OCI-LY7 (cell line): ENCODE measurements at regions not wholly inside any gene's neighbourhood (a gene's known extent, or its start where the extent isn't known, plus 50 kb on each side); places are given as distances from the start of the nearest gene placed in this dataset.
"Not testable (repeated sequence)": the region's sequence is repeated elsewhere in the genome, so short reads cannot be mapped to it uniquely, and the experiment has no call there.

Source experiments
- BruUV-seq: library from RNA; stranded (reverse); fragments of 400-500 nt; replicated peaks from 2 replicates; lab custom pipeline; 2021; lab: Mats Ljungman, UMichigan
- CTCF ChIA-PET: fragments of 300-600 bp; sonication (Branson Sonifier 250); formaldehyde crosslinking; loops from one replicate; lab custom pipeline; 2022; ENCODE audit warnings: antibody characterized with exemption; ENCODE audit not compliant: unreplicated experiment; lab: Charles Lee
- POLR2A ChIA-PET: fragments of 300-600 bp; sonication (Branson Sonifier 250); formaldehyde crosslinking; loops from one replicate; lab custom pipeline; 2022; ENCODE audit warnings: antibody characterized with exemption; lab: Charles Lee
- DNase-seq: peaks from one replicate; pipeline ENCODE4 v3.0.0-alpha.2; 2015; ENCODE audit warnings: low spot score
- H2AFZ ChIP-seq: fragments of 200-600 bp; sonication (generic), shearing (Covaris generic); 2 replicates; pipeline ENCODE4 v1.6.1; 2014; ENCODE audit warnings: mild to moderate bottlenecking, antibody characterized with exemption, low read length, moderate library complexity
- H3K27ac ChIP-seq: fragments of 200-600 bp; sonication (generic); 2 replicates; pipeline ENCODE4 v1.5.1; 2014; ENCODE audit warnings: mixed run types, low read depth, mild to moderate bottlenecking, moderate library complexity, low read length, inconsistent platforms; ENCODE audit not compliant: poor library complexity, severe bottlenecking
- H3K36me3 ChIP-seq: fragments of 200-600 bp; sonication (generic); 2 replicates; pipeline ENCODE4 v1.6.1; 2014; ENCODE audit warnings: mild to moderate bottlenecking, antibody characterized with exemption, low read length, moderate library complexity, mixed read lengths; ENCODE audit not compliant: insufficient read depth
- H3K4me1 ChIP-seq: fragments of 200-600 bp; sonication (generic); 2 replicates; pipeline ENCODE4 v1.5.1; 2014; ENCODE audit warnings: mild to moderate bottlenecking, low read length; ENCODE audit not compliant: insufficient read depth, poor library complexity, severe bottlenecking
- H3K4me2 ChIP-seq: fragments of 200-600 bp; sonication (generic); 2 replicates; pipeline ENCODE4 v1.6.1; 2014; ENCODE audit warnings: mild to moderate bottlenecking, low read length
- H3K4me3 ChIP-seq: fragments of 200-600 bp; sonication (generic); 2 replicates; pipeline ENCODE4 v1.5.1; 2014; ENCODE audit warnings: mild to moderate bottlenecking, low read depth, low read length; ENCODE audit not compliant: poor library complexity, severe bottlenecking
- H3K79me2 ChIP-seq: fragments of 200-600 bp; sonication (generic); 2 replicates; pipeline ENCODE4 v1.6.1; 2016; ENCODE audit warnings: low read depth, mild to moderate bottlenecking, low read length, moderate library complexity, mixed read lengths; ENCODE audit not compliant: insufficient read depth
- H3K9me2 ChIP-seq: fragments of 200-600 bp; sonication (generic); 2 replicates; pipeline ENCODE4 v1.6.1; 2016; ENCODE audit warnings: mild to moderate bottlenecking, low read length, mixed read lengths; ENCODE audit not compliant: insufficient read depth
- H3K9me3 ChIP-seq: fragments of 200-600 bp; sonication (generic); 2 replicates; pipeline ENCODE4 v1.6.1; 2014; ENCODE audit warnings: mild to moderate bottlenecking, mixed run types, low read length, mixed read lengths
- H4K20me1 ChIP-seq: fragments of 200-600 bp; sonication (generic); 2 replicates; pipeline ENCODE4 v1.6.1; 2014; ENCODE audit warnings: mild to moderate bottlenecking, antibody characterized with exemption, low read length, moderate library complexity, mixed read lengths; ENCODE audit not compliant: insufficient read depth
- EZH2phosphoT487 ChIP-seq: fragments of 200-600 bp; sonication (generic); IDR thresholded peaks from 2 replicates; pipeline ENCODE4 v1.6.1; 2018; ENCODE audit warnings: low read depth, borderline replicate concordance, mild to moderate bottlenecking, mixed run types, antibody characterized with exemption, low read length, moderate library complexity, mixed read lengths
- intact Hi-C: fragments of 100-400 bp; cut with micrococcal nuclease; formaldehyde crosslinking; loops from one replicate; pipeline ENCODE4 v1.10.0; 2022; ENCODE audit not compliant: unreplicated experiment
- TF ChIP-seq, protein P1 (sequence below): fragments of 200-600 bp; sonication (generic); conservative IDR thresholded peaks from 2 replicates; pipeline ENCODE4 v1.5.1; 2014; ENCODE audit warnings: mild to moderate bottlenecking, antibody characterized with exemption, low read length, moderate library complexity, mixed read lengths

- Histone ChIP-seq H3K4me3 (no peak overlapping the region), H3K27ac (no peak overlapping the region), H3K79me2 (no peaks in the 10 kb centered on the region), H3K36me3 (no peaks in the 10 kb centered on the region), H3K4me1 (no peaks in the 10 kb centered on the region), H3K4me2 (no peak overlapping the region), H3K9me2 (no peaks in the 10 kb centered on the region), H2AFZ (no peak overlapping the region), H3K9me3 (no peaks in the 10 kb centered on the region), H4K20me1 (no peaks in the 10 kb centered on the region)
- ChIA-PET POLR2A (no interaction called here), CTCF (no interaction called here)
- TF ChIP-seq, protein P1, sequence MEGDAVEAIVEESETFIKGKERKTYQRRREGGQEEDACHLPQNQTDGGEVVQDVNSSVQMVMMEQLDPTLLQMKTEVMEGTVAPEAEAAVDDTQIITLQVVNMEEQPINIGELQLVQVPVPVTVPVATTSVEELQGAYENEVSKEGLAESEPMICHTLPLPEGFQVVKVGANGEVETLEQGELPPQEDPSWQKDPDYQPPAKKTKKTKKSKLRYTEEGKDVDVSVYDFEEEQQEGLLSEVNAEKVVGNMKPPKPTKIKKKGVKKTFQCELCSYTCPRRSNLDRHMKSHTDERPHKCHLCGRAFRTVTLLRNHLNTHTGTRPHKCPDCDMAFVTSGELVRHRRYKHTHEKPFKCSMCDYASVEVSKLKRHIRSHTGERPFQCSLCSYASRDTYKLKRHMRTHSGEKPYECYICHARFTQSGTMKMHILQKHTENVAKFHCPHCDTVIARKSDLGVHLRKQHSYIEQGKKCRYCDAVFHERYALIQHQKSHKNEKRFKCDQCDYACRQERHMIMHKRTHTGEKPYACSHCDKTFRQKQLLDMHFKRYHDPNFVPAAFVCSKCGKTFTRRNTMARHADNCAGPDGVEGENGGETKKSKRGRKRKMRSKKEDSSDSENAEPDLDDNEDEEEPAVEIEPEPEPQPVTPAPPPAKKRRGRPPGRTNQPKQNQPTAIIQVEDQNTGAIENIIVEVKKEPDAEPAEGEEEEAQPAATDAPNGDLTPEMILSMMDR: no peak
- no TSS peak for BruUV-seq
- intact Hi-C loops: no loop called here
- no peak for DNase-seq
Measured at GRCh38 chr3:166993015-166993630, 387.0 kb downstream of the ZBBX start.

GRCh38 chr3:166986000-166986399 lies 394.1 kb downstream of the ZBBX start:
- Histone ChIP-seq H2AFZ (no peak overlapping the region), H4K20me1 (no peaks in the 10 kb centered on the region), H3K36me3 (no peaks in the 10 kb centered on the region), H3K4me2 (no peak overlapping the region), H3K9me3 (no peaks in the 10 kb centered on the region), H3K9me2 (no peaks in the 10 kb centered on the region), H3K4me1 (no peaks in the 10 kb centered on the region), H3K4me3 (no peak overlapping the region), H3K79me2 (no peaks in the 10 kb centered on the region), H3K27ac (no peak overlapping the region)
- CTCF ChIA-PET: no interaction called here
- DNase-seq: no peak
- TF ChIP-seq, protein P1: no peak
- TF ChIP-seq EZH2phosphoT487: no peak
- BruUV-seq: no TSS peak
- intact Hi-C loops: no loop called here
- POLR2A ChIA-PET: interaction anchor here (0.6 to 0.7 kb wide), 2 partner anchors 93 to 173 kb away, joined by 3 read pairs; no protein-coding TSS in a partner anchor

DNA sequence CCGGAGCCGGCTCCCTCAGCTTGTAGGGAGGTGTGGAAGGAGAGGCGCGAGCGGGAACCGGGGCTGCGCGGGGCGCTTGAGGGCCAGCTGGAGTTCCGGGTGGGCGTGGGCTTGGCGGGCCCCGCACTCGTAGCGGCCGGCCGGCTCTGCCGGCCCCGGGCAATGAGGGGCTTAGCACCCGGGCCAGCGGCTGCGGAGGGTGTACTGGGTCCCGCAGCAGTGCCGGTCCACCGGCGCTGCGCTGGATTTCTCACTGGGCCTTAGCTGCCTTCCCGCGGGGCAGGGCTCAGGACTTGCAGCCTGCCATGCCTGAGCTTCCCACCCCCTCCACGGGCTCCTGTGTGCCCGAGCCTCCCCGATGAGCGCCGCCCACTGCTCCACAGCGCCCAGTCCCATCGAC lies 404.3 kb downstream of the ZBBX start:
- CTCF ChIA-PET, POLR2A ChIA-PET, BruUV-seq: not testable (repeated sequence)

GRCh38 chr3:166967714-166968113 lies 412.4 kb downstream of the ZBBX start:
- H3K4me1 ChIP-seq, CTCF ChIA-PET, H4K20me1 ChIP-seq, H3K79me2 ChIP-seq, H3K36me3 ChIP-seq, DNase-seq, H3K4me3 ChIP-seq, H2AFZ ChIP-seq, BruUV-seq, intact Hi-C loops, H3K9me3 ChIP-seq, H3K4me2 ChIP-seq, H3K27ac ChIP-seq, H3K9me2 ChIP-seq: not testable (repeated sequence)
- POLR2A ChIA-PET: interaction anchor here (1.0 to 1.1 kb wide), 2 partner anchors 30 to 36 kb away, joined by 3 to 4 read pairs; no protein-coding TSS in a partner anchor

More for the DNA sequence above, 404.3 kb downstream of the ZBBX start:
- H3K4me1 ChIP-seq, H3K27ac ChIP-seq, H3K4me2 ChIP-seq, H3K9me3 ChIP-seq, H3K9me2 ChIP-seq, H3K36me3 ChIP-seq, H4K20me1 ChIP-seq, intact Hi-C loops, H3K79me2 ChIP-seq, H3K4me3 ChIP-seq, H2AFZ ChIP-seq, DNase-seq: not testable (repeated sequence)
